HEK293T (cell line): ENCODE measurements at regions not wholly inside any gene's neighbourhood (a gene's known extent, or its start where the extent isn't known, plus 50 kb on each side); places are given as distances from the start of the nearest gene placed in this dataset.

Experiments used
- CTCF ChIA-PET: fragments of 350-600 bp; formaldehyde crosslinking; extraction: SDS; loops from one replicate; lab custom pipeline; 2021; ENCODE audit warnings: antibody characterized with exemption, inconsistent platforms; lab: Yijun Ruan, JAX
- POLR2A ChIA-PET: fragments of 350-600 bp; formaldehyde crosslinking; extraction: SDS; loops from one replicate; lab custom pipeline; 2020; ENCODE audit warnings: antibody characterized with exemption, inconsistent platforms; lab: Yijun Ruan, JAX
- DNase-seq: peaks from one replicate; pipeline ENCODE4 v3.0.0; 2012; ENCODE audit warnings: mixed read lengths; ENCODE audit errors: extremely low spot score
- ARNT ChIP-seq: fragments of 450-650 bp; IDR thresholded peaks from 2 replicates; pipeline ENCODE4 v1.6.1; 2017; ENCODE audit warnings: mild to moderate bottlenecking
- BHLHE40 ChIP-seq: fragments of 450-650 bp; IDR thresholded peaks from 2 replicates; pipeline ENCODE4 v1.6.1; 2016; ENCODE audit warnings: mild to moderate bottlenecking, moderate library complexity, borderline replicate concordance
- CTBP1 ChIP-seq: fragments of 450-650 bp; IDR thresholded peaks from 2 replicates; pipeline ENCODE4 v1.6.1; 2016; ENCODE audit warnings: borderline replicate concordance
- ELF4 ChIP-seq: fragments of 450-650 bp; IDR thresholded peaks from 2 replicates; pipeline ENCODE4 v1.6.1; 2017; ENCODE audit warnings: antibody characterized with exemption
- FOXA1 ChIP-seq: fragments of 450-650 bp; IDR thresholded peaks from 2 replicates; pipeline ENCODE4 v1.6.1; 2016; ENCODE audit warnings: mild to moderate bottlenecking
- FOXK2 ChIP-seq: fragments of 450-650 bp; IDR thresholded peaks from 2 replicates; pipeline ENCODE4 v1.6.1; 2016; ENCODE audit warnings: mild to moderate bottlenecking
- FOXM1 ChIP-seq: fragments of 450-650 bp; IDR thresholded peaks from 2 replicates; pipeline ENCODE4 v1.6.1; 2017; ENCODE audit warnings: mild to moderate bottlenecking, borderline replicate concordance
- HDGF ChIP-seq: fragments of 450-650 bp; IDR thresholded peaks from 2 replicates; pipeline ENCODE4 v1.6.1; 2017; ENCODE audit warnings: antibody characterized with exemption, borderline replicate concordance
- L3MBTL2 ChIP-seq: fragments of 450-650 bp; conservative IDR thresholded peaks from 2 replicates; pipeline ENCODE4 v1.6.1; 2016; ENCODE audit warnings: mild to moderate bottlenecking
- LEF1 ChIP-seq: fragments of 450-650 bp; IDR thresholded peaks from 2 replicates; pipeline ENCODE4 v1.6.1; 2017; ENCODE audit warnings: mild to moderate bottlenecking, borderline replicate concordance
- NFRKB ChIP-seq: fragments of 450-650 bp; IDR thresholded peaks from 2 replicates; pipeline ENCODE4 v1.6.1; 2016; ENCODE audit warnings: mild to moderate bottlenecking, moderate library complexity
- SP1 ChIP-seq: fragments of 450-650 bp; IDR thresholded peaks from 2 replicates; pipeline ENCODE4 v1.6.1; 2017
- SUZ12 ChIP-seq: fragments of 450-650 bp; IDR thresholded peaks from 2 replicates; pipeline ENCODE4 v1.6.1; 2016; ENCODE audit warnings: mild to moderate bottlenecking
- TARDBP ChIP-seq: fragments of 450-650 bp; IDR thresholded peaks from 2 replicates; pipeline ENCODE4 v1.6.1; 2016
- ZNF384 ChIP-seq: fragments of 450-650 bp; IDR thresholded peaks from 2 replicates; pipeline ENCODE4 v1.6.1; 2016
- TF ChIP-seq, protein P1 (sequence below): fragments of 450-650 bp; IDR thresholded peaks from 2 replicates; pipeline ENCODE4 v1.6.1; 2016

DNA sequence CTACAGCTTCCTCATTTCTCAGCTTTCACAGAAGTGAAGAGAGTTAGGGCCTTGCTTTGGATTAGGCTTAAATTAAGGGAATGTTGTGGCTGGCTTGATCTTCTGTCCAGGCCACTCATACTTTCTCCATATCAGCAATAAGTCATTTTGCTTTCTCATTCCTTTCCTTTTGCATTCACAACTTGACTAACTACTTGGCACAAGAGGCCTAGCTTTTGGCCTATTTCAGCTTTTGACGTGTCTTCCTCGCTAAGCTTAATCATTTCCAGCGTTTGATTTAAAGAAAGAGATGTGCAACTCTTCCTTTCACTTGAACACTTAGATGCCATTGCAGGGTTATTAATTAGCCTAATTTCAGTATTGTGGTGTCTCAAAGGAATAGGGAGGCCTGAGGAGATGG, 712.0 kb downstream of the INHBA start:
- ChIA-PET CTCF (interaction anchor here (1.3 kb wide), 1 partner anchor 12 kb away, joined by 7 read pairs; no protein-coding TSS in a partner anchor), POLR2A (no interaction called here)
- DNase-seq: no peak
- no peak for TF ChIP-seq BHLHE40
- no peak for TF ChIP-seq SUZ12
- TF ChIP-seq ELF4: no peak
- no peak for TF ChIP-seq TARDBP

DNA sequence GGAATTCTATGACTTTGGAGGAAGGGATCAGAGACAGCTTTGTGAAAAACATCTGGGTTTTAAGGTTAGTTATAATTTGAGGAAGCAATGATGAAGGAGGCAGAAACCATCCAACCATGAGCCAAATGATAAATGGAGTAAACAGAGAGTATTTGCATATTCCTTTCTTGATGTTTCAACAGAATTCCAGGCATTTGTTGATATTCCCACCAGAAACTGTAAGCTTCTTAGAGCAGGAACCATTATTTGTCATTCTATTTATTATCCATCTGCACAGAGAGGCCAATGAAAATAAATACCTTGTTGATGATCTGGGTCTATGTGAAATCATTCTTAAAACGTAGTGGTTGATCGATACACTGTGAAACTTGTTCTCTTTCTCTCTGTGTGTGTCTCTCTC, 715.3 kb downstream of the INHBA start:
- DNase-seq: no peak
- ChIA-PET POLR2A (no interaction called here), CTCF (interaction anchor here (1.2 kb wide), 1 partner anchor 16 kb away, joined by 4 read pairs; no protein-coding TSS in a partner anchor)
- no peak for TF ChIP-seq BHLHE40

DNA sequence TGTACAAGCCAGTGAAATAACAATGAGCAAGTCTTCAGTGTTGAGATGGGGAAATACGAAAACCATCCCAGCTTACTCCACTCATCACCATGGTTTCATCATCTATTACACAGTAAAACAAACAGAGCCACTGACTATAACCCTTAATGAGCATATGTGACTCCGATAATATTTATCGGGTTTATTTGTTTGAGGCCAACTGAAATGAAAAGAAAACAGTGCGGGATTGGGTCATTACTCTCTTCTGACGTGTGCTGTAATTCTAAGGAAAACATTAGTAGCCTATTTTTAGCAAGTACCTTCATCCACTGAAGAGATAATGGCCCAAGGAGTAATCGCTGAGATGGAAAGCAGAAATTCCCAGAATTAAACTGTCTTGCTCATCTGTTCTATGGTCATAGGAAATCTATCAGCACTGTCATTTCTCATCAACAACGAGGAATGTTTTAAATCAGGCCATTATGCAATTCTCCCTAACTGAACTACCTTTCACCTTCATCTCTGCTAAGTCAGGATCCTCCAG, 716.5 kb downstream of the INHBA start:
- TF ChIP-seq BHLHE40: no peak
- TF ChIP-seq LEF1: no peak
- TF ChIP-seq ELF4: no peak
- TF ChIP-seq, protein P1, sequence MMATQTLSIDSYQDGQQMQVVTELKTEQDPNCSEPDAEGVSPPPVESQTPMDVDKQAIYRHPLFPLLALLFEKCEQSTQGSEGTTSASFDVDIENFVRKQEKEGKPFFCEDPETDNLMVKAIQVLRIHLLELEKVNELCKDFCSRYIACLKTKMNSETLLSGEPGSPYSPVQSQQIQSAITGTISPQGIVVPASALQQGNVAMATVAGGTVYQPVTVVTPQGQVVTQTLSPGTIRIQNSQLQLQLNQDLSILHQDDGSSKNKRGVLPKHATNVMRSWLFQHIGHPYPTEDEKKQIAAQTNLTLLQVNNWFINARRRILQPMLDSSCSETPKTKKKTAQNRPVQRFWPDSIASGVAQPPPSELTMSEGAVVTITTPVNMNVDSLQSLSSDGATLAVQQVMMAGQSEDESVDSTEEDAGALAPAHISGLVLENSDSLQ: peak; percentile 76
- TF ChIP-seq CTBP1: peak; percentile 73
- POLR2A ChIA-PET: no interaction called here
- CTCF ChIA-PET: no interaction called here
- DNase-seq: peak; percentile 32

DNA sequence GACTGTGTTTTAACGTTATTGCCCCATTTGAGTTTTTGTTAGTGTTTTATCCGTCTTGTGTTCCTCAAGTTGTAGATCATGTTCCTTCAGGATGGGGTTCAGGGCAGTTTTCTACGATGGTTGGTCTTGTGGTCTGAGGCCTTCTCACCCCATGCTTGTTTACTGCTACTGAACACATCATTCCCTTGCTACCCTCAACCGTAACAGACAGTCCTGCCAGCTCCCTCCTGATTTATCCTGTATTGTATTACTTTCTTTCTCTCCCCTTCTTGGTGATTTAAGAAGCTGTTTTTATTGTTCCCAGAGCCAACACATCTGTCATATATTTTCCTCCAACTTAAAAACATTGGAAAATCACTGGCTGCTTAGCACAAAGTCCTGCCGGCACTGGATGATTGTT, 719.8 kb downstream of the INHBA start:
- ChIA-PET POLR2A (no interaction called here), CTCF (interaction anchor here (0.6 kb wide), 1 partner anchor 269 kb away, joined by 5 read pairs; no protein-coding TSS in a partner anchor)
- TF ChIP-seq SP1 (no peak), ARNT (no peak), ZNF384 (no peak), FOXA1 (no peak), TARDBP (no peak), ELF4 (no peak), L3MBTL2 (no peak), BHLHE40 (no peak), LEF1 (no peak), FOXK2 (no peak), CTBP1 (no peak), SUZ12 (no peak), FOXM1 (no peak), HDGF (no peak), NFRKB (no peak)
- TF ChIP-seq, protein P1: no peak
- DNase-seq: no peak

DNA sequence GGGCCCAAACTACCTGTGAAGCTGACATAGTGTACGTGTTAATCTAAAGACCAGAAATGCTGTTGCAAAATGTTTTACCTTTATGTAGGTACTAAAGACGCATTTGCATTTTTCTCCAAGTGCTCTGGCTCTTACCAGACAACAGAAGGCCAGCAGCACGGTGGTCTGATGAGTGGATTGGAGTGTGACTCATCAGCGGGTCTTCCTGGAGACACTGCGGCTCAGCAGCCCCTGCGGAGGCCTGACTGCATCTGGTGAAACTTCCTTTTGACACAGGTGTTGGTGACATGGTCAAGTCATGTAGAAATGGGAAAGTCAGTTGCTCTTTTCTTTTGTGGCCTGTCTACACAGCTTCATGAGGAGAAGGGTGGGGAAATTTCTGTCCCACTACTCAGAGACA, 723.6 kb downstream of the INHBA start:
- TF ChIP-seq, protein P1: no peak
- TF ChIP-seq SP1 (no peak), HDGF (no peak), CTBP1 (no peak), ZNF384 (no peak), NFRKB (no peak), ARNT (no peak)
- ChIA-PET POLR2A (no interaction called here), CTCF (no interaction called here)
- DNase-seq: no peak

DNA sequence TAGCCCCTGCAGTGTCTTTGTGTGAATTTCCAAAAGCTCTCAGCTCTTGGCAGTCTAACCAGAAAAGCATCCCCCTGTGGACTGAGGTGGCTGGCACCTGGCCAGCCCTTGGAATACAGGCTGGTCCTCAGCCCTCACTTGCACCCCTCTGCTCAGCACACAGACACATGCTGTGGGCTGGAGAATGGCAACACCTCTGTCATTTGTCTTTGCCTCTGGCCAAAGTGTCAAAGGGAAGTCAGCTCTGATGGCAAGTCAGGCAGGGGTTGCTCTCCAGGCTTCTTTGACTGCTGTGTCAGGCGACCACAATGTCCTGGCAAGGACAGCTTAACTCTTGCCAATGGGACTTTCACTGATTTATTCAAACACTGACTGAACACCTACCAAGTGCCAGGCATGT, 724.8 kb downstream of the INHBA start:
- TF ChIP-seq SP1: no peak
- no peak for TF ChIP-seq ELF4
- TF ChIP-seq L3MBTL2: no peak
- no peak for TF ChIP-seq LEF1
- no peak for TF ChIP-seq NFRKB
- no peak for TF ChIP-seq FOXM1
- no peak for TF ChIP-seq ZNF384
- TF ChIP-seq FOXK2: no peak
- no peak for TF ChIP-seq CTBP1
- TF ChIP-seq FOXA1: no peak
- no peak for TF ChIP-seq SUZ12
- no peak for TF ChIP-seq TARDBP
- TF ChIP-seq, protein P1: no peak
- no peak for TF ChIP-seq ARNT
- no peak for TF ChIP-seq BHLHE40
- no peak for TF ChIP-seq HDGF
- POLR2A ChIA-PET: no interaction called here
- DNase-seq: no peak
- CTCF ChIA-PET: no interaction called here
